GM23338 (cell line): ENCODE measurements at regions not wholly inside any gene's neighbourhood (a gene's known extent, or its start where the extent isn't known, plus 50 kb on each side); places are given as distances from the start of the nearest gene placed in this dataset.

Source experiments
- CREB1 ChIP-seq: fragments of 250-450 bp; sonication (Bioruptor Pico); IDR thresholded peaks from 2 replicates; pipeline ENCODE4 v1.5.0; 2020; ENCODE audit warnings: low read depth, mild to moderate bottlenecking, moderate library complexity
- CTCF ChIP-seq, 2 experiments: fragments of 200-600 bp in 1 of 2; sonication (generic) in 1 of 2; conservative IDR thresholded peaks; 2 replicates each; pipeline versions ENCODE4 v1.5.1 to v1.6.1; 2016 to 2017; ENCODE audit warnings: antibody characterized with exemption in 2 of 2, low read depth in 2 of 2, mild to moderate bottlenecking in 2 of 2, moderate library complexity in 1 of 2
- ETS1 ChIP-seq: IDR thresholded peaks from 2 replicates; pipeline ENCODE4 v1.6.1; 2016; ENCODE audit warnings: antibody characterized with exemption
- EZH2 ChIP-seq: fragments of 200-600 bp; sonication (generic); IDR thresholded peaks from one replicate; pipeline ENCODE4 v1.8.0; 2017; ENCODE audit warnings: antibody characterized with exemption, mild to moderate bottlenecking, low read depth; ENCODE audit not compliant: unreplicated experiment
- EZH2phosphoT487 ChIP-seq: fragments of 200-600 bp; sonication (generic); IDR thresholded peaks from one replicate; pipeline ENCODE4 v1.8.1; 2018; ENCODE audit warnings: antibody characterized with exemption; ENCODE audit not compliant: unreplicated experiment
- POLR2AphosphoS5 ChIP-seq: IDR thresholded peaks from 2 replicates; pipeline ENCODE4 v1.6.1; 2016; ENCODE audit warnings: antibody characterized with exemption, low read depth
- REST ChIP-seq: IDR thresholded peaks from one replicate; pipeline ENCODE4 v1.6.1; 2018; ENCODE audit warnings: antibody characterized with exemption; ENCODE audit not compliant: unreplicated experiment

GRCh38 chr14:100471441-100472093 lies 115.7 kb downstream of the BEGAIN start:
- TF ChIP-seq POLR2AphosphoS5, result no peak
- no peak for TF ChIP-seq CTCF (conservative IDR thresholded peaks at IDR 0.05; ENCODE audit: low read depth in 2 of 2)
- TF ChIP-seq EZH2, result no peak
- no peak for TF ChIP-seq REST
- no peak for TF ChIP-seq CREB1
- TF ChIP-seq EZH2phosphoT487, result no peak
- TF ChIP-seq ETS1, result no peak
